Activated CD8-positive, alpha-beta T cell treated with anti-CD3 and anti-CD28 coated beads for 36 hours (primary cell): ENCODE measurements at regions not wholly inside any gene's neighbourhood (a gene's known extent, or its start where the extent isn't known, plus 50 kb on each side); places are given as distances from the start of the nearest gene placed in this dataset.

ENCODE experiments used
- ATAC-seq: fragments of 200-7000 bp; cut with Tn5 transposase; one replicate; pipeline ENCODE4 v1.10.0; 2021; ENCODE audit warnings: mild to moderate bottlenecking, moderate library complexity
- CTCF ChIA-PET: fragments of 350-600 bp; sonication (Branson Sonifier 250); formaldehyde crosslinking; loops from one replicate; lab custom pipeline; 2021; ENCODE audit warnings: antibody characterized with exemption; lab: Charles Lee
- POLR2A ChIA-PET: fragments of 350-600 bp; sonication (Branson Sonifier 250); formaldehyde crosslinking; loops from one replicate; lab custom pipeline; 2021; ENCODE audit warnings: antibody characterized with exemption; lab: Charles Lee
- DNase-seq: peaks from one replicate; pipeline ENCODE4 v3.0.0-alpha.2; 2020
- H3K27ac Mint-ChIP-seq: one replicate; pipeline ENCODE4 v1.8.0; 2021; ENCODE audit warnings: mild to moderate bottlenecking, mixed read lengths
- H3K27me3 Mint-ChIP-seq: one replicate; pipeline ENCODE4 v1.8.0; 2021; ENCODE audit warnings: mixed read lengths
- H3K36me3 Mint-ChIP-seq: one replicate; pipeline ENCODE4 v1.8.0; 2021; ENCODE audit warnings: low read depth, mixed read lengths
- H3K4me1 Mint-ChIP-seq: one replicate; pipeline ENCODE4 v1.8.0; 2021; ENCODE audit warnings: low read depth, mixed read lengths
- H3K4me3 Mint-ChIP-seq: one replicate; pipeline ENCODE4 v1.8.0; 2021; ENCODE audit warnings: mild to moderate bottlenecking, moderate library complexity, mixed read lengths
- H3K9me3 Mint-ChIP-seq: one replicate; pipeline ENCODE4 v1.8.0; 2021; ENCODE audit warnings: mixed read lengths
- intact Hi-C: fragments of 100-400 bp; cut with micrococcal nuclease; formaldehyde crosslinking; loops from one replicate; pipeline ENCODE4 v1.10.0; 2022
- TF ChIP-seq, protein P1 (sequence below): fragments of 200-600 bp; IDR thresholded peaks from one replicate; pipeline ENCODE4 v1.8.0; 2022; ENCODE audit warnings: antibody characterized with exemption, mild to moderate bottlenecking

DNA sequence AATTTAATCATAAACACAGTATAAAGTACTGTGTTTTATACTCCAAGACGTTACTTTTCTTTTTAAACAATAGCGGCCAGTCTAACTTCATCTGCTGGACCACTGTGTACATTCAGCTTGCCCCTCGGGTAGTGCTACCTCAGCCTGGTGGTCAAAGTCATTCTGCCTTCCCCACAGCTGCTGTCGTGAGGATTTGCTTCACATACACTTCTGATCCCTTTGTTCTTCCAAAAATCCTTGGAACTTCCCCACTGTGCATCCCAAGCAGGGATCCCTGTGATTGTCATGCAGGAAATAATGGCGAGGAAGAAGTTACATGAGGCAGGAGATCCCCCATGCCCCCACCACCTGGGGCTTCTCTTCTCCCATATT lies 234.9 kb upstream of the STARD13 start:
- no peaks in the 10 kb centered on the region for H3K9me3 Mint-ChIP-seq
- TF ChIP-seq, protein P1, sequence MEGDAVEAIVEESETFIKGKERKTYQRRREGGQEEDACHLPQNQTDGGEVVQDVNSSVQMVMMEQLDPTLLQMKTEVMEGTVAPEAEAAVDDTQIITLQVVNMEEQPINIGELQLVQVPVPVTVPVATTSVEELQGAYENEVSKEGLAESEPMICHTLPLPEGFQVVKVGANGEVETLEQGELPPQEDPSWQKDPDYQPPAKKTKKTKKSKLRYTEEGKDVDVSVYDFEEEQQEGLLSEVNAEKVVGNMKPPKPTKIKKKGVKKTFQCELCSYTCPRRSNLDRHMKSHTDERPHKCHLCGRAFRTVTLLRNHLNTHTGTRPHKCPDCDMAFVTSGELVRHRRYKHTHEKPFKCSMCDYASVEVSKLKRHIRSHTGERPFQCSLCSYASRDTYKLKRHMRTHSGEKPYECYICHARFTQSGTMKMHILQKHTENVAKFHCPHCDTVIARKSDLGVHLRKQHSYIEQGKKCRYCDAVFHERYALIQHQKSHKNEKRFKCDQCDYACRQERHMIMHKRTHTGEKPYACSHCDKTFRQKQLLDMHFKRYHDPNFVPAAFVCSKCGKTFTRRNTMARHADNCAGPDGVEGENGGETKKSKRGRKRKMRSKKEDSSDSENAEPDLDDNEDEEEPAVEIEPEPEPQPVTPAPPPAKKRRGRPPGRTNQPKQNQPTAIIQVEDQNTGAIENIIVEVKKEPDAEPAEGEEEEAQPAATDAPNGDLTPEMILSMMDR: no peak
- H3K27ac Mint-ChIP-seq: no peak overlapping the region
- no peak for DNase-seq
- H3K27me3 Mint-ChIP-seq: no peaks in the 10 kb centered on the region
- no peaks in the 10 kb centered on the region for H3K36me3 Mint-ChIP-seq
- POLR2A ChIA-PET: interaction anchor here (0.6 kb wide), 1 partner anchor 1925 kb away, joined by 3 read pairs; no protein-coding TSS in a partner anchor
- no peak overlapping the region for H3K4me3 Mint-ChIP-seq
- ATAC-seq: no peak
- H3K4me1 Mint-ChIP-seq: no peaks in the 10 kb centered on the region
- intact Hi-C loops: no loop called here
- CTCF ChIA-PET: interaction anchor here (1.7 kb wide), 1 partner anchor 13 kb away, joined by 5 read pairs; no protein-coding TSS in a partner anchor

DNA sequence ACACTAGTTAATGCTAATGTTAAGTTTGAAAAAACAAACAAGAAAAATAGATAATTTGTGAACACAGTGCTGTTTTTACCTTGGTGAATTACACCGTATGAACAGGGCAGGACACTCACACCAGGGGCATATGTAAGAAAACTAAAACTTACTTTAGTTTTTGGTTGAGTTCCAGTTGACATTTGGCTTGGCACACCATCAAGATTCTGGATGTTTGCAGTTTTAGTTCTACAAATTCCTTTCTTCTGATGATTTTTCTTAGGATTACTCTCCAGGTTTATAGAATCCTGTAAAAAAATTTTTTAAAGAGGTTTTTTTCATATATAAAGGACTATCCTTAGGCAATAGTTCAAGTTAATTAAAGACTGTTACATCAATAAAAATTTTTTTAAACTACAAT lies 238.5 kb upstream of the STARD13 start:
- TF ChIP-seq, protein P1: no peak
- ATAC-seq: no peak
- POLR2A ChIA-PET: no interaction called here

GRCh38 chr13:33525763-33526162 lies 240.2 kb upstream of the STARD13 start:
- ChIA-PET CTCF (interaction anchor here (0.6 to 1.0 kb wide), 2 partner anchors 15 to 44 kb away, joined by 3 read pairs; no protein-coding TSS in a partner anchor), POLR2A (no interaction called here)
- Mint-ChIP-seq H3K9me3 (no peaks in the 10 kb centered on the region), H3K4me3 (no peak overlapping the region), H3K27ac (no peak overlapping the region), H3K36me3 (no peaks in the 10 kb centered on the region), H3K4me1 (peaks cover 6% of the 10 kb centered on the region), H3K27me3 (peaks cover 10% of the 10 kb centered on the region)
- ATAC-seq (no peak), DNase-seq (no peak)
- intact Hi-C loops: no loop called here
- TF ChIP-seq, protein P1: no peak

More for the DNA sequence above, 238.5 kb upstream of the STARD13 start:
- no peak for DNase-seq
- Mint-ChIP-seq H3K4me1 (peaks cover 6% of the 10 kb centered on the region), H3K4me3 (no peak overlapping the region), H3K9me3 (no peaks in the 10 kb centered on the region), H3K36me3 (no peaks in the 10 kb centered on the region), H3K27me3 (peaks cover 2% of the 10 kb centered on the region), H3K27ac (no peak overlapping the region)
- CTCF ChIA-PET: interaction anchor here (1.8 kb wide), 1 partner anchor 19 kb away, joined by 4 read pairs; no protein-coding TSS in a partner anchor
- intact Hi-C loops: no loop called here

GRCh38 chr13:33526718-33527117 lies 241.2 kb upstream of the STARD13 start:
- Mint-ChIP-seq H3K36me3 (no peaks in the 10 kb centered on the region), H3K27ac (no peak overlapping the region), H3K9me3 (no peaks in the 10 kb centered on the region), H3K27me3 (peaks cover 10% of the 10 kb centered on the region), H3K4me3 (no peak overlapping the region), H3K4me1 (peaks cover 6% of the 10 kb centered on the region)
- intact Hi-C loops: no loop called here
- ChIA-PET CTCF (interaction anchor here (0.7 to 1.0 kb wide), 3 partner anchors 17 to 298 kb away, joined by 3 to 4 read pairs (median 3); no protein-coding TSS in a partner anchor), POLR2A (interaction anchor here (0.6 kb wide), 1 partner anchor 847 kb away, joined by 3 read pairs; no protein-coding TSS in a partner anchor)
- DNase-seq: no peak
- no peak for ATAC-seq
- TF ChIP-seq, protein P1: no peak

DNA sequence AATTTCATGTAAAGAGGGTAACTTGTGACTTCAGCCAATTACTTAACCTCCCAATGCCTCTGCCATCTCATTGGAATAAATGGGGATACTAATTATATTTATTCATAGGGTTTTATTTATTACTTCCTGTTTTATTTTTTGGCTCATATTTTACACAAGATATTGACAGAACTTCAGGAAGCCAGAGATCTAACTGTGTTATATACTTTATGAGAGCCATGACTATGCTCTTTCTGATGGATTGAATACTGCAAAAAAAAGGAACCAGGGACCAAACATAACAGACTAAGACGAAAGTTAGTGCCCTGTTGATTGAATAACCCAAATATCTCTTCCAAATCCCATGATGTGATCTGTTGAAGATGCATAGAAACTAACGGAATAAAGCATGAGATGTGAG lies 243.3 kb upstream of the STARD13 start:
- Mint-ChIP-seq H3K27me3 (peaks cover 10% of the 10 kb centered on the region), H3K36me3 (no peaks in the 10 kb centered on the region), H3K4me3 (no peak overlapping the region), H3K9me3 (no peaks in the 10 kb centered on the region), H3K4me1 (peaks cover 11% of the 10 kb centered on the region), H3K27ac (no peak overlapping the region)
- ChIA-PET CTCF (no interaction called here), POLR2A (no interaction called here)
- DNase-seq (no peak), ATAC-seq (no peak)
- intact Hi-C loops: no loop called here
- TF ChIP-seq, protein P1: no peak
